ENCODE measurements at regions not wholly inside any gene's neighbourhood (a gene's known extent, or its start where the extent isn't known, plus 50 kb on each side); places are given as distances from the start of the nearest gene placed in this dataset.

- Histone ChIP-seq H3K4me3 (ENCODE audit: low read depth, low read length) (no peak overlapping the region), H3K27me3 (ENCODE audit: control insufficient read depth, insufficient read depth, low read length) (no peaks in the 10 kb centered on the region), H3K36me3 (ENCODE audit: control insufficient read depth, insufficient read depth, low read length) (no peaks in the 10 kb centered on the region)
- DNase-seq (ENCODE audit: low read depth), result no peak
- POLR2A ChIA-PET, result no interaction called here
- no peak for TF ChIP-seq CTCF (IDR thresholded peaks at IDR 0.05; ENCODE audit: insufficient read depth, low read depth, low read length)
- CTCF ChIA-PET, result no interaction called here
Measured at GRCh38 chr9:135332979-135333748, 146.4 kb upstream of the PPP1R26 start.

GRCh38 chr9:135334953-135335460, 144.6 kb upstream of the PPP1R26 start:
- DNase-seq (ENCODE audit: low read depth), result no peak
- no peaks in the 10 kb centered on the region for H3K36me3 ChIP-seq (ENCODE audit: control insufficient read depth, insufficient read depth, low read length)
- ChIA-PET CTCF (no interaction called here), POLR2A (no interaction called here)
- no peak for TF ChIP-seq CTCF (IDR thresholded peaks at IDR 0.05; ENCODE audit: insufficient read depth, low read depth, low read length)
- no peaks in the 10 kb centered on the region for H3K27me3 ChIP-seq (ENCODE audit: control insufficient read depth, insufficient read depth, low read length)
- no peak overlapping the region for H3K4me3 ChIP-seq (ENCODE audit: low read depth, low read length)

- CTCF ChIA-PET, result no interaction called here
- Histone ChIP-seq H3K27me3 (ENCODE audit: control insufficient read depth, insufficient read depth, low read length) (no peaks in the 10 kb centered on the region), H3K36me3 (ENCODE audit: control insufficient read depth, insufficient read depth, low read length) (no peaks in the 10 kb centered on the region), H3K4me3 (ENCODE audit: low read depth, low read length) (no peak overlapping the region)
- TF ChIP-seq CTCF (IDR thresholded peaks at IDR 0.05; ENCODE audit: insufficient read depth, low read depth, low read length), result no peak
- no peak for DNase-seq (ENCODE audit: low read depth)
- POLR2A ChIA-PET, result no interaction called here
Measured at GRCh38 chr9:135335691-135336181, 143.8 kb upstream of the PPP1R26 start.

- TF ChIP-seq CTCF (IDR thresholded peaks at IDR 0.05; ENCODE audit: insufficient read depth, low read depth, low read length), result no peak
- POLR2A ChIA-PET, result interaction anchor here (0.6 kb wide), 1 partner anchor 644 kb away, joined by 5 read pairs; no protein-coding TSS in a partner anchor
Measured at GRCh38 chr9:135336722-135337527, 142.7 kb upstream of the PPP1R26 start.

GRCh38 chr9:135338546-135338945, 141.0 kb upstream of the PPP1R26 start:
- DNase-seq (ENCODE audit: low read depth), result no peak
- ChIA-PET POLR2A (no interaction called here), CTCF (no interaction called here)
- Histone ChIP-seq H3K27me3 (ENCODE audit: control insufficient read depth, insufficient read depth, low read length) (no peaks in the 10 kb centered on the region), H3K4me3 (ENCODE audit: low read depth, low read length) (no peak overlapping the region), H3K36me3 (ENCODE audit: control insufficient read depth, insufficient read depth, low read length) (no peaks in the 10 kb centered on the region)
- TF ChIP-seq CTCF (IDR thresholded peaks at IDR 0.05; ENCODE audit: insufficient read depth, low read depth, low read length), result no peak

More at GRCh38 chr9:135336722-135337527, 142.7 kb upstream of the PPP1R26 start:
- H3K27me3 ChIP-seq (ENCODE audit: control insufficient read depth, insufficient read depth, low read length), result no peaks in the 10 kb centered on the region
- CTCF ChIA-PET, result no interaction called here
- H3K4me3 ChIP-seq (ENCODE audit: low read depth, low read length), result no peak overlapping the region
- DNase-seq (ENCODE audit: low read depth), result no peak
- no peaks in the 10 kb centered on the region for H3K36me3 ChIP-seq (ENCODE audit: control insufficient read depth, insufficient read depth, low read length)
